ENCODE measurements at regions not wholly inside any gene's neighbourhood (a gene's known extent, or its start where the extent isn't known, plus 50 kb on each side); places are given as distances from the start of the nearest gene placed in this dataset.

- Histone ChIP-seq H3K9me3 (no peaks in the 10 kb centered on the region), H3K4me2 (no peak overlapping the region), H3K4me3 (no peak overlapping the region), H3K4me1 (0 out of 3 replicates have a peak, but pooled peaks cover 6% of the 10 kb centered on the region), H3K27ac (no peak overlapping the region)
- FAIRE-seq = no peak
- ChIA-PET POLR2A (no interaction called here), CTCF (interaction anchor here (0.6 to 0.7 kb wide), 2 partner anchors 68 to 1757 kb away, joined by 3 read pairs; no protein-coding TSS in a partner anchor)
- DNase-seq (ENCODE audit: low read depth in 1 of 2, low spot score in 1 of 2) = no peak
- TF ChIP-seq RCOR1 (IDR thresholded peaks at IDR 0.05; ENCODE audit: low read depth, low read length) = no peak
- TF ChIP-seq MAZ (IDR thresholded peaks at IDR 0.05; ENCODE audit: borderline replicate concordance, low read depth, low read length) = no peak
- no peak for TF ChIP-seq NPAS2 (CRISPR knock-in tag; IDR thresholded peaks at IDR 0.05; ENCODE audit: borderline replicate concordance)
- TF ChIP-seq FOXS1 (CRISPR knock-in tag; IDR thresholded peaks at IDR 0.05) = no peak
- TF ChIP-seq FOSB (CRISPR knock-in tag; IDR thresholded peaks at IDR 0.05) = no peak
- TF ChIP-seq HEYL (CRISPR knock-in tag; IDR thresholded peaks at IDR 0.05) = no peak
- no peak for ATAC-seq
- 6% methylated on average over 4 of the region's 4 CpGs for WGBS (ENCODE audit: missing lambda C conversion rate)
Measured at GRCh38 chr2:23138701-23139100, 246.3 kb upstream of the KLHL29 start.

GRCh38 chr2:23145460-23145859 lies 239.5 kb upstream of the KLHL29 start:
- FAIRE-seq (no peak), ATAC-seq (no peak; a peak in 1 of 6 replicates), DNase-seq (ENCODE audit: low read depth in 1 of 2, low spot score in 1 of 2) (no peak)
- no peak overlapping the region for H3K4me3 ChIP-seq
- H3K9me3 ChIP-seq = no peaks in the 10 kb centered on the region
- TF ChIP-seq HEYL (CRISPR knock-in tag; IDR thresholded peaks at IDR 0.05) = no peak
- POLR2A ChIA-PET = no interaction called here
- no peak overlapping the region for H3K4me2 ChIP-seq
- H3K4me1 ChIP-seq = no peaks in the 10 kb centered on the region
- H3K27ac ChIP-seq = no peak overlapping the region
- CTCF ChIA-PET = no interaction called here

- ChIA-PET POLR2A (no interaction called here), CTCF (no interaction called here)
- no peak overlapping the region for H3K4me3 ChIP-seq
- TF ChIP-seq REST (IDR thresholded peaks at IDR 0.05) (no peak), CTCF (IDR thresholded peaks at IDR 0.05) (no peak), MAX (IDR thresholded peaks at IDR 0.05) (no peak)
- H3K27ac ChIP-seq = no peak overlapping the region
- no peak overlapping the region for H3K4me2 ChIP-seq
- H3K4me1 ChIP-seq = no peaks in the 10 kb centered on the region
- ATAC-seq = no peak
- no peaks in the 10 kb centered on the region for H3K9me3 ChIP-seq
- FAIRE-seq = no peak
- WGBS (ENCODE audit: missing lambda C conversion rate) = 67% methylated on average over 2 of the region's 2 CpGs
- DNase-seq (ENCODE audit: low read depth in 1 of 2, low spot score in 1 of 2) = no peak
Measured at GRCh38 chr2:23146011-23146410, 239.0 kb upstream of the KLHL29 start.

- DNase-seq (ENCODE audit: low read depth in 1 of 2, low spot score in 1 of 2) (no peak), FAIRE-seq (no peak), ATAC-seq (peak in 1 of 2 experiments; percentile 23; a peak in 2 of 6 replicates)
- WGBS (ENCODE audit: missing lambda C conversion rate) = 34% methylated on average over 3 of the region's 3 CpGs
- ChIA-PET POLR2A (no interaction called here), CTCF (no interaction called here)
- Histone ChIP-seq H3K4me3 (no peak overlapping the region), H3K4me1 (no peaks in the 10 kb centered on the region), H3K4me2 (no peak overlapping the region), H3K27ac (no peak overlapping the region), H3K9me3 (no peaks in the 10 kb centered on the region)
- TF ChIP-seq ZNF302 (CRISPR knock-in tag; IDR thresholded peaks at IDR 0.05) (no peak), POLR2A (IDR thresholded peaks at IDR 0.05; ENCODE audit: low read length) (no peak), JUN (IDR thresholded peaks at IDR 0.05) (no peak), JUNB (IDR thresholded peaks at IDR 0.05) (no peak), ZFP36 (IDR thresholded peaks at IDR 0.05; ENCODE audit: borderline replicate concordance, partially characterized antibody) (no peak), NR3C1 (IDR thresholded peaks at IDR 0.05) (no peak), POLR2AphosphoS2 (conservative IDR thresholded peaks at IDR 0.05; ENCODE audit: low read length) (no peak), REST (IDR thresholded peaks at IDR 0.05) (no peak), BHLHE40 (IDR thresholded peaks at IDR 0.05; ENCODE audit: low read depth, low read length) (no peak), CHD4 (IDR thresholded peaks at IDR 0.05; ENCODE audit: borderline replicate concordance) (no peak), EP300 (IDR thresholded peaks at IDR 0.05) (no peak), RARB (CRISPR knock-in tag; IDR thresholded peaks at IDR 0.05) (no peak), ZC3H11A (IDR thresholded peaks at IDR 0.05) (no peak), EHMT2 (IDR thresholded peaks at IDR 0.05; ENCODE audit: low read depth) (no peak)
Measured at GRCh38 chr2:23148342-23148741, 236.6 kb upstream of the KLHL29 start.
